NOMO-1 treated with DMSO at 0.1 percent for 48 hours (cell line): ENCODE measurements at regions not wholly inside any gene's neighbourhood (a gene's known extent, or its start where the extent isn't known, plus 50 kb on each side); places are given as distances from the start of the nearest gene placed in this dataset.
A peak's percentile ranks its signal among the peaks of the same experiment; 100 is the strongest.

ENCODE experiments used
- DNase-seq: peaks from one replicate; lab custom pipeline; 2025; ENCODE audit not compliant: unreplicated experiment; lab: John Stamatoyannopoulos, UW

DNA sequence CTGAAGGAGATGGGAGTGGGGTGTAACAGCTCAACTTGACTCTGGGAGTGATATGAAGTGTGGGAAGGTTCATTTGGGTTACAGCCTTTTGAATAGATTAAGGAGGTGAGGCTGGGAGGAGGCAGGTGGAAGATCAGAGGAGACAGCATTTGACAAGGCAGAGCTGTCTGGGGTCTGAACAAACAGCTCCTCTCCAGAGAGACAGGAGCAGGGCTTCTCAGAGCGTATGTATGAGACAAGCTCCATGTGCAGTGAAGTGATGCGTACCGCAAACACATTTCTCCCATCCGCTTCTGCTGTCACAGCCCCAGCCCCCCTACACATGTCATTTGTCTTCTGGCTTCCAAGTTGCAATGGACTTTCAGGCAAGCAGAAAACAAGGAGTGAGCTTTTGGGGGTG, 137.1 kb upstream of the E2F8 start:
- no peak for DNase-seq

DNA sequence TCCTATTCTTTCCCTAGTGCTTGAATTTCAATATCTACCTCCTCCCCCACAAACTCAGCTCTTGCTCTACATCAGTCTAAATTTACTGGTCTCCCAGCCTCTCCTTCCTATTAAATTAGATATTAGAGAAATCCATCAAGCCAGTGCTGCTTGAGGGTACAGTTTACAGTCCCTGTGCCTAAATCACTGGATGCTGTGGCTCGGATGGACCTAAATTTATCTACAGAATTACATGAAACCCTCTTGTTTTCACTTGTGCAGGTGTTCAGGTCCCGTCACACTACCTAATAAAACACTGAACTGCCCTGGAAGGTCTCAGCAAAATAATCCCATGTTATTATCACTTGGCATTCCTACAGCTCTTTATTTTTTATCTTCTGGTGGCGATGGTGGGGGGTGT, 134.7 kb upstream of the E2F8 start:
- no peak for DNase-seq

DNA sequence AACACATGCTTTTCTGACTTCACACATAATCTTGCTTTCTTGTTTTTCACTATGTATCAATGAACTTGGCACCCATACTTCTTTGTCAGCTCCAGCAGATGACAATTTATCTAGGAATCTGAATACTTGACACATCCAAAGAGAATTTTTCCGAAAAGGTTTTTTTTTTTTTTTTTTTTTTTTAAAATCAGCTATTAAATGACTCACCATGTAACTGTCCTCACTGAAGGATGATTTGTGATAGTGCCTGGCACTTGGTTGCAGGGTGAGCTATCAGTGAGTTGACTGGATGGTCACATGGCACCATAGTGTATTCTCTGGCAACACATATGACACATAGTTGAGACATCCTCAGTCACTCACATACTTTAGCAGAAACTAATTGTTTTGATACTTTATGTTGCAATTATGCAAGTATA, 133.4 kb upstream of the E2F8 start:
- peak; percentile 45 for DNase-seq

DNA sequence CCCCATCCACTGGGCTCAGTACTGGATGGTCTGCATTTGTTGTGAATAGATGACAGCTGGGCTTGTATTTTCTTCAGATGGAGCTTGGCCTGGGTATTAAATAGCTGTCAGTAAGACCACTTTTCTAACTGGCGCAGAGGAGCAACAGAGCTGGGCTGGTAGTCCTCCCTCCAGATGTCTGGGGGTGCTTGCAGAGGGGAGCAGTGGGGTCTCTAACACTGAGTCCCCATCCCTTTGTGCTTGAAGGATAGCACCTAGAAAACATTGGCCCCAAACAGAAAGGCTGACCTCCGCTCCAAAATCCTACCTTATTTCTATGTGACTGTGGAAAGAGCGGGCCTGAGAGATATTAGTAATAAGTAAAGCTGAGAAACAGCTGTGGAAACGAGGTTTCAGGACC, 131.6 kb upstream of the E2F8 start:
- DNase-seq: no peak

DNA sequence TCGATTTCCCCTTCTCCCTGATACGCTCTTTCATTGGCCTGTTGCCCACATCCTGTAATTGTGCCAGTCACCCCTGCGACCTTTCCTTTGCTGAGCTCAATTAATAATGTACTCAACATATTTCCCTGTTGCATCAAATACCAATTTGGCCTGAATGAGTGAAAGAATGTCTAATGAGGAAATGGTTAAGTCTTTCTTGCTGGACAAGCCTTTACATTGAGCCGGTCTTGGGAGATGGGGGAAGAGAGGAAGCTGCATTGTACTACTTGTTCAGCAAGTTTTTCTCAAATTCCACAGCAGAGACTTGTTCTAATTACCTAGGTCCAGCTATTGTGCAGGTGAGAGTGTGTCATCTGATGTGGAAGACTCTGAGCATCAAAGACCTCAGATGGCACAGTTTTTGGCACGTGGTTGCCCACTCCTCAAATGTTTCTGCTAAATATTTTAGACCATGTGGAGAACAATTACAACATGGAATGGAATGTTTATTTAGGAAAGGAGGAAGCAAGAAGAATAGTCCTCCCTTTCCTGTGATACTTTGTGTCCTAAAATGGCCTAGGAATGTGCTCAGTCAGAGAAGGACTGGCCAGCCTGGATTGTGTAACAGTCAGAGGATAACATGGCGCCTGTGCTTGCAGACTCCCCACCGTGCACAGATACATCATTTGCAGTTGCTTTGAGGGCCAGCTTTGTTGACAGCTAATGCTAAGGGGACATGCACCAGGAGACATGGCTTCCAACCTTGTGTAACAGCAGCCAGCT, 129.5 kb upstream of the E2F8 start:
- DNase-seq: peak; percentile 24

DNA sequence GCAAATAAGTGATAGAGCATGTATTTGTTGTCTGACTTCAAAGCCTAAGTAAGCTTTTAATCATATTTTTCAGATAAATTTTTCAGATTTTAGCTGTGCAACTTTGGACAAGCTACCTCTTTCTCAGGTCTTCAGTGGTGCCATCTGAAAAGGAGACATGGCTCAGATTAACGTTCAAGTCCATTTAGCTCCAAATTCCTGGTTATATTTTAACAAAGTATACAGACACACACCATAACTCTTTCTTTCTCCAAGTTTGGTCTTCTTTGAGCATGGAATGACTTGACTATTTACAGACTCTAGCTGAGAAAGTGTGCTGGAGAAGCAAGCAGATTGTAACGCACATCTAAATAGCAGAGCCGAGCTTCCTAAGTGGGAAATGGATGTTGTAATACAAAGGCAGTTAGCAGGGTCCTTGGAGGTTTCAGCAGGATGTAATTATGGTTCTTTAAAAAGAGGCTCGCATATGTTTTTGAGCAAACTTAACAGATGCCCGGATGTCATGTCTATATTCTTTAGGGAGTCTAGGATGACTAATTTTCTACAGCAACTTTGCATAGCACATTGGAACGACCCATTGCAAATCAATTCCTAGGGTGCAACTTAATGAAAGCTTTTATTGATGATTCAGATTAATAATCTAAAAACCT, 128.1 kb upstream of the E2F8 start:
- peak; percentile 90 for DNase-seq

DNA sequence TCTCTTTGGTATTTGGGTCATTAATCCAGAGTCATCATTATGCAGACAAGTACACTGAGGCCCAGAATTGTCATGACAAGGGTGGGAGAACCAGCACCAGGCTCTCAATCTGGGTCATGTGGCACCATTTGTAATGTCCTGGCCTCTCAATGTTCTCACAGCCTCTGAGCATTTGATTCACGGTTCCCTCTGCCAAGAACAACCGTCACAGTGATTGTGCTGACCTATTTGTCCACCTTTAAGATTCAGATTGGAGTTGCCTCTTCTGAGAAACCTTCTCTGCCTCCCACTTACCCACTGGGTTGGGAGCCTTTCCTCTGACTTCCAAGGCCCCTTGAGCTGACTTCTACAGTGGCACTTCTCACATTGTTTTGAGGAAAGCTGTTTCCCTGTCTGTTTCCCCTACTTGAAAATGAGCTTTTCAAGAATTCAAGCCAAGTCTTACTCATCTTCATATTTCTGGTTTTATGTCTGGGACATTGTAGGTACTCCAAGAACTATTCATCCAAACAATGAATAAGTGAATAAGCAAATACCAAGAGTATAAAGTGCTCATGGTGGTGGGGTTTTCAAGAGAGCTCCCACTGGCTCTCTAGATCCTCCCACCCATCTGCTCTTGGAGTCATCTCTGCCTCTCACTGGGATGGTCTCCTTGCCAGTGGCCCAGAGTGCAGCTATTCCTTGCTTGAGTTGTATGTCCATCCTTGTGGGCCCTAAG, 126.4 kb upstream of the E2F8 start:
- DNase-seq: no peak

DNA sequence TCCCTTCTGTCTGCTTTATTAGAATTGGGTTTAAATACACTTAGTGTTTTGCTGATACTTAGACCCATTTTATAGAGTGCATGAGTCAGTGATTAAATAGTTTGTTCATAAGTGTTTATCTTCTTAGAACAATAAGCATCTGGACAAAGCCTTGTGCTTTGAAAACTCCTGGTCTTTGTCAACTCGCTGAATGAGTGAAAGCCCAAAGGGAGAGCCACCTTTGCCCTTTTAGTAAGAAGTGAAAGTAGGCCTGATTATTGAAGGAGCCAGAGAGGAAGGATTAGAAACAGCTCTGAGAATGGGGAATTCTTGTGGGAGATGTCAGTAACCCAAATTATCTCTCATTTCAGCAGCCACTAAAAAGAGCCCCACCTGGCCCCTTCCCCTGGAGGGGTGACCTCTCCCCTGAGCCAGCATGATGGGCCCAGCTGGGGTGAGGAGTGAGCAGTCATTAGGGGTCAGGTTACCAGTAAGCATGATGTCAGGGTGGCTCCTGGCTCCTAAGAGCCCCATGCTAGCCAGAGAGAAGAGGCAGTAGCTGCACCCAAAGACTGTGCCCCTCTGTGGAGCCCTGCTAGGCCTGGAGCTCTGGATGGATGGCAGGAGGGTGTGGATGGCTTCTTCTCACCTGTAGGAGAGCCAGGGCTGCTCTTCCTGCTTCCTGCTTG, 125.1 kb upstream of the E2F8 start:
- peak; percentile 5 for DNase-seq

DNA sequence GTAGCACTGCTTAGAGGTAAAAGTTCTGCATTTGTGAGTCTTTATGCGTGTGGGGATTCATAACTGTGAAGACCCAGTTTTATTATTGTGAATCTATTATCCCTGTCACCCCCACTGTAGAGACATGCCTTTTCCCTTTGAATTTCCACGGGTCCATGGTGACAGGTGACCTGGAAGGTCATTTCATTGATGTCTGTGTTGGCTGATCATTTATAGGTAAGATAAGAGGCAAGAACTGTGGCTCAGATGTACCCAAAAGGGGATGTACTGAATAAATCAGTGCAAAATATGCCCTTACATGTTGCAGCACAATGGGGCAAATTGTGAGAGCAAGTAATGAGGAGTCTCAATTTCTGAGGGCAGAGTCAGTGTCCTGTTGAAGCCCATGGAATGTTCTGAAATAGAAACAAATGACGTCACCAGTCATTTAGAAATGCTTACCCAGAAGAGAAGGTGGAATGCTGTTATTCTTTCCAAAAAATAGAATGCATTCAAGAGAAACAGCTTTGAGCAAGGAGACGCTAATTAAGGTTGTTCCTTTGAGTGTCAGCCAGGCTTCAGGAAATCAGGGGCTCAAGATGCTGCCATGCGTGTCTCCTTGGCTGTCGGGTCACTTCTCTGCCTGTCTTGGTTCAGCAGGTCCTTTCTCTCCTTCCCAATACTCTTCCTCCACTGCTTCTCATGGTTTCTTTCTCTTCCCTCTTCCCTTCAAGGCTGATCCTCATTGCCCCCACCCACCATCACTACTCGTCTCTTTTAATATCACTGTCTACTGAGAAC, 118.7 kb upstream of the E2F8 start:
- no peak for DNase-seq

DNA sequence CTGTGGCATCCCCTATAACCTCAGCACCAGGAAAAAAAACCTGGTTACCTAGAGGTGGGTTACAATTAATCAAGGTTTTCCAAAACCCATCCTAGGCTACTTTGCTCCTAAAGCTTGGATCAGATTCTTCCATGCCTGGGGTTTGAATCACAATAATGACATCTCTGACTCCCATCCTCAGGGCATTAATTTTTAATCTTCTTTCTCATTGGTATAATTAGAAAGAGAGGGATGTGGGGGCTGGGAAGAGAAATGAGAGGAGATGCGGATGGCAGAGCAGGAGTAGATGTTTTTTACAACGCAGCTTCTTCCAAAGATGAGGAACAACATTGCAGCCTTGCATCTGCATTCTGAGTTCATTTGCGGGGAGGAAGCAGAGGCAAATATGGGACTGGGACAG, 117.2 kb upstream of the E2F8 start:
- no peak for DNase-seq

DNA sequence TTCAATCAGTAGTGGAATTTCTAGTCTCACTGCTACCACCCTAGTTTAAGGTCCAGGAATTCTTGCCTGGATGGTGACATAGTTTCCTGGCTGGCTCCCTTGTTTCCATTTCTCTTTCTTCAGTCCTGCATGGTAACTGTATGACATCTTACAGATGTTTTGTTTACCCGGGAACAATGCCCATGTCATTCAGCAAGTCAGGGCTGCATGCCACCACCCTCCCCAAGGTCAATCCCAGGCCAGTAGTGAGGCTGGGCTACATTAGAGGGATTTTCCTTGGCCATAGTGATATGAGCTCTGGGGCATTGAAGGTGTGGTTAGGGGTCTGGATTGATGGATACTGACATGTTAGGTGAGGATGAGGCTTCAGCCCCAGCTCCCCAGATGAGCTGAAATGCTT, 114.9 kb upstream of the E2F8 start:
- DNase-seq: no peak

DNA sequence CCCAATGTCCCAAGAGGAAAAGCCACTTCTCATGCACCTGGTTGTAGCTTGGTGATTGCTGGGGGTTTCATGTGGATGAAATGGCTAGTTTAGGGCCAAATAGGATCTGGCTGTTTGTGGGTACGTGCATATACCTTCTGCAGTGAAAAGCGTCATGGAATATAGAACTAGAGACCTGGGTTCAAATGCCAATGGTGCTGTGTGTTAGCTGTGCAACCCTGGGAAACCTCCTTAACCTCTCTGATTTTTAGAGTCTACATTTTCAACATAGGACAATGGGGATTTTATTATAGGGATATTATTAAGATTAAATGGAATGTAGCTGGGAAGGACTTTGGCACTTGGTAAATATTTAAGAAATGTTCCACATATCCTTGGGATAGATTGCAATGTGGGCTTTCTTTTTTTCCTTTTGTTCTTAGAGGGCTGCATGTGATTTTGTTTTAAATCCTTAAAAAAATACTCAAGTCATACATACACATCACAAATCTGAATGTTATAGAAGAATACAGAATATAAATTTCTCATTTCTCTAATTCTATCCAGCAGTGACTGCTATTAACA, 112.6 kb upstream of the E2F8 start:
- no peak for DNase-seq

DNA sequence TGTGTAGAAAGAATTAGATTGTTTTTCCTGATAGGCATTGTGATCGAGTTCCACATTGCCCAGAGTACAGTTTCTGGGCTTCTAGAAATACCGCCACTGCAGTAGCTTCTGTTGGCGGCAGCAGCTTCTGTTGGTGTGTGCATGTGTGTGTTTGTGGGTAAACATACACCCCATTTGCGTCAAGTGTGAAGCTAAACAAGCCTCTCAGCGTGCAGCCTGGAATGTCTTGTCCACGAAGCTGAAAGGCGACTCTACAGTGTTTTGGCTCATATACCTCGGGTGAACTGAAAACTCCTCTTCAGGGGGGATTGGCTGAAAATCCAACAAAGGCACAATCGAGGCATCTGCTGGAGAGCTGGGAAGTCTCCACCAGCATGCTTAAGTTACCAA, 112.0 kb upstream of the E2F8 start:
- DNase-seq: no peak

DNA sequence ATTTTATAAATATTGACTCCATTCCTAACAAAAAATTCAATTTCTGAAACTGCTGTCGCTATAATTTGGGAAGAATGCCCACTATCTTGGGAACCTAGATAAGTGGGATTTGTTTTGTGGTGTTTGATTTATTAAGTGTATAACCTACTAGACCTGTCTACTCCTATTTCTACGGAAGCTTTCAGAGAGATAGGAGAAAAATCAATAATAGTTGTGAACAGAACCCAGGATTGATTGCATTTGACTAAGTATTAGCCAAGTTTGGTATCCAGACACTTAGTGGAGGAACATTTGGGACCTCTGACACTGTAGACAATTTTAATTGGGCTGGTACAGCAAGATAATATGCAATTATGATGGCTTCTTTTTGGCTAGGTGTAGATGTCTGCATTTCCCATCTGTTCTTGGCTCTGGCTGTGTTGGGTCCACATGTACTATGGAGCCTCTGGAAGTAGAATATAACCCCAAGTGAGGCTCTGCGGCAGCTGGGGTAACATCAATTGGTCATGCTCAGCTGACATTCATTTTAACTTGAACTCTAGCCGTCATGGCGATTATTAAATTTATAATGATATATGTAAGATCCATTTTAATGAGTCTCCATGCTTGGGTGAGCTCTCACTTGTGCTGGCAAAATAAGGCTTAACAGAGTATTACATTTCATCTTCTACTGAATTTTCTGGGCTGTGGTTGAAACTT, 111.5 kb upstream of the E2F8 start:
- DNase-seq: no peak

DNA sequence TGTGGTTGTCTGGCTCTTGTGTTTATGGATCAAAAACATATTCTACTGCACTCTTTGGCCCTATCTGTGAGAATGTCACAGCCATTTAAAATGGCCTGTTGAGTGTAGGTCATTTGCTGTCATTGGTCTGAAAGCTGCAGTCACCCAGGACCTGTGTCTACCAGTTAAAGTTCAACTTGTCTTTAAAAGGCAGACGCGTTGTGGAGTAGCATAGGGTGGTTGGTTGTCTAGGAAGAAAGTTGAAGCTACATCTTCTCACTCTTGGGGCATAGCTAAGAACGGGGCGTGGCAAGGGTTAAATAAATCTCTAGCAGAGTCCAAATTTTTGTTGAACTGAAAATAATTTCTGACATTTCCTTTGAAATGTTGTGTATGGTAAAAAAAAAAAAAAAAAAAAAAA, 110.7 kb upstream of the E2F8 start:
- no peak for DNase-seq

DNA sequence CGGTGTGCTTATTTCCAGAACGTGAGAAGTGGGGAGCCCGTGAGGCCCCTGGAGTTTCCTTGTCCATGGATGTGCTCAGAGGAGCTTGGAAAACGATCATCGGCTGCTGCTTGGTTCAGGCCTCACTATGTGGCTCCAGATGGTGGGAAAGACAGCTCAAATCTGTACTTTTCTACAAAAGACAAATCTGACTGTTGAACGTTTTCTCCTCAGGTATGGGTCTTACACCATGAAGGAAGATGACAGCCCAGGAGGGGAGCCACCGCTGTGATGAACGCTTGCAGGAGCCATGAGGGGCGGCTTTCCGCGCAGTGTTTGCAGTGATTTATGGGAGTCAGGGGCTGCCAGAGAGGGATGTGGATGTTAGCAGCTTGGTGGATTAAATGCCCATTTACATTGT, 109.4 kb upstream of the E2F8 start:
- DNase-seq: no peak

DNA sequence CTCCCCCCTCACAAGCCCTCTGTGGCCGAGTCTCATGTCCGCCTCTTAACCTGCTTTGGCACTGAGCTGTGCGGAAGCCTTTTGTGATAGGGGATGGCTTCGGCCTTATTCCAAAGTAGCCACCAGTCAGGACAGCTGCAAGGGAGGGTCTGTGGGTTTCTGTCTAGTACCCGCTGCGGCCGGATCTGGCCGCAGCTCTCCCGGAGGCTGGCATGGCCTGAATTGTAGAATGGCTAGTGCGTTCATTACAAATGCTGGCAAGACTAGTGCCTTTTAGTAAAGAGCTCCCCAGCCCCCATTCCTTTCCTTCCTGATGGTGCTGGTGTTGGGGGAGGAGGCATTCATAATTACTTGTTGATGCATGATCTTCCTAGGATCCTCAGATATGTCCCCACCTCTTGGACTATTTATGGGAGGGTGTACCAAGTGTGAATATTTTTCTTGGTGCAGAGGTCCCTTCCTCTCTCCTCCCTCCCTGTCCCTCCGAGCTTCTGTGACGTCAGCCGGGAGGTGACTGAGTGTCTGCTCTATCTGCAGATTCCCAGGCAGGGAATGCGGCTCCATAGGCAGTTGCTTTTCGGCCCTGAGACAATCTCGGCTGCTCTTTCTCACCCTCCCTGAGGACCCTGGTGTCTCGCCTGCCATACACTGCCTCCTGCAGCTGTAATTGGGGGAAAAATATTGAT, 108.7 kb upstream of the E2F8 start:
- DNase-seq: no peak

DNA sequence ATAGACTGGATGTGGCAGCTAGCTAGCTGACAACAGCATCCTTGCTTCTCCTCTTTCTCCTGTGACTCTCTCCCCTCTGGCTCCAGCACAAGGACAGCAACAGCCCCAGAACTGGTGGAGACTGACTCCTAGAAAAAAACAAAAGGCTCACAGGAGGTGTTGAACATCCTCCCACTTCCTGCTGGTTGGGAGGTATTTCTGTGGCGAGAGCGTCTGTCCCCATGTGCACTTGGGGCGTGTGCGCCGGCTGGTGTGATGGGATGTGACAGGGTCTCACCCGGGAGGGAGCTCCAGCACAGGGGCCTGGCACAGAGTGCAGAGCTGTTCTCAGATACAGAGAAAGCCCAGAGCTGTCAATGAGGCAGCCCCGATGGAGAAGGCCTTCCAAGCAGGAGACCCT, 107.2 kb upstream of the E2F8 start:
- DNase-seq: no peak

DNA sequence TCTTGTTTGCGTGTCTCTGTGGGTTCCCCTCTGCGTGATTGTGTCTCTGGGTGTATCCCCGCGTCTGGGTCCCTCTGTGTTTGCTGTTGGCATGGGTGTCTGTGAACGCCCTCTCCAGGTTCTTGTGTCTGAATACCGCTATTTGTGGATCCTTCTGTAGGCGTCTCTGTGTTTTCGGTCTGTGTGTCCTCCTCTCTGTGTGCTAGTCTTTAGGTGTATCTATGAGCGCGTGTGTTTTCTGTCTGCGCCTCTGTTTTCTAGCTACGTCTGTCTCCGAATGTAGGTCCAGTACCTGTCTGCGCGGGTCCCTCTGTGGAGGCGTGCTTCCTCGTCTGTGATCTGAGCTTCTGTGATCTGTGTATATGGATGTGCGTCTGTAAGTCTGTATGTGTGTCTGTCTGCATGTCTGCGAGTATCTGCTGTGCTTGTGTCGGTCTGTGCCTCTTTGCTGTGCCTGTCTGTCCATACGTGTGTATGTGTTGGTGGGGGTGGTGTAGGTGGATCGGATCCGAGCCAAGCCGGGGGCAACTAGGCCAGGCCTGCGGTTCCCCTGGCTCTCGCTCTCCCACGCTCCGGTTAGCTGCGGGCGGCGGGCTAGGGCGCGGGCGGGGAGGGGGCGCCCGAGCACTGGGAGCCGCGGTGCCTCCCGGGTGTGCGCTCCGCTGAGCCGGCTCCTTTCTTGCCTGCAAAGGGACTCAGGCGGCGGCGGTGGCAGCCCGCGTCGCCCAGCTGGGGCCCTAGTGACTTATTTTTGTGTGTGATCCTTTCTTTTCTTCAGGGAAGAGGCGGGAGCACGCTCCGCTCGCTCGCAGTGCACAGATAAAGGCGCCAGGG, 105.3 kb upstream of the E2F8 start:
- DNase-seq: no peak
